ENCODE measurements at regions not wholly inside any gene's neighbourhood (a gene's known extent, or its start where the extent isn't known, plus 50 kb on each side); places are given as distances from the start of the nearest gene placed in this dataset.

- CTCF ChIA-PET, result no interaction called here
- Mint-ChIP-seq H3K9me3 (no peaks in the 10 kb centered on the region), H3K4me3 (no peak overlapping the region), H3K4me1 (ENCODE audit: low read depth) (no peaks in the 10 kb centered on the region), H3K36me3 (no peaks in the 10 kb centered on the region), H3K27ac (no peak overlapping the region), H3K27me3 (no peaks in the 10 kb centered on the region)
- DNase-seq, result no peak
- intact Hi-C loops (cut with micrococcal nuclease), result no loop called here
- POLR2A ChIA-PET, result no interaction called here
These were observed 103.2 kb upstream of the PRICKLE1 start for GRCh38 chr12:42692749-42693148.

GRCh38 chr12:42691991-42692557 lies 102.5 kb upstream of the PRICKLE1 start:
- intact Hi-C loops (cut with micrococcal nuclease), result no loop called here
- Mint-ChIP-seq H3K36me3 (no peaks in the 10 kb centered on the region), H3K9me3 (no peaks in the 10 kb centered on the region), H3K27me3 (no peaks in the 10 kb centered on the region), H3K4me1 (ENCODE audit: low read depth) (no peaks in the 10 kb centered on the region), H3K4me3 (no peak overlapping the region), H3K27ac (no peak overlapping the region)
- ChIA-PET CTCF (no interaction called here), POLR2A (no interaction called here)
- DNase-seq, result no peak

GRCh38 chr12:42690264-42690663 lies 100.7 kb upstream of the PRICKLE1 start:
- intact Hi-C loops (cut with micrococcal nuclease), result no loop called here
- H3K36me3 Mint-ChIP-seq, result no peaks in the 10 kb centered on the region
- no peak for DNase-seq
- H3K9me3 Mint-ChIP-seq, result no peaks in the 10 kb centered on the region
- CTCF ChIA-PET, result no interaction called here
- H3K4me1 Mint-ChIP-seq (ENCODE audit: low read depth), result no peaks in the 10 kb centered on the region
- H3K27ac Mint-ChIP-seq, result no peak overlapping the region
- POLR2A ChIA-PET, result no interaction called here
- no peaks in the 10 kb centered on the region for H3K27me3 Mint-ChIP-seq
- H3K4me3 Mint-ChIP-seq, result no peak overlapping the region

- H3K36me3 Mint-ChIP-seq, result no peaks in the 10 kb centered on the region
- H3K9me3 Mint-ChIP-seq, result no peaks in the 10 kb centered on the region
- intact Hi-C loops (cut with micrococcal nuclease), result no loop called here
- H3K4me3 Mint-ChIP-seq, result no peak overlapping the region
- ChIA-PET POLR2A (no interaction called here), CTCF (no interaction called here)
- H3K4me1 Mint-ChIP-seq (ENCODE audit: low read depth), result no peaks in the 10 kb centered on the region
- no peak overlapping the region for H3K27ac Mint-ChIP-seq
- no peaks in the 10 kb centered on the region for H3K27me3 Mint-ChIP-seq
- no peak for DNase-seq
These were observed 100.2 kb upstream of the PRICKLE1 start for GRCh38 chr12:42689699-42690098.

- CTCF ChIA-PET, result no interaction called here
- Mint-ChIP-seq H3K4me1 (ENCODE audit: low read depth) (no peaks in the 10 kb centered on the region), H3K4me3 (no peak overlapping the region), H3K9me3 (no peaks in the 10 kb centered on the region), H3K27me3 (no peaks in the 10 kb centered on the region), H3K27ac (no peak overlapping the region), H3K36me3 (no peaks in the 10 kb centered on the region)
- intact Hi-C loops (cut with micrococcal nuclease), result no loop called here
- POLR2A ChIA-PET, result no interaction called here
- DNase-seq, result no peak
These were observed 97.1 kb upstream of the PRICKLE1 start for GRCh38 chr12:42686514-42687172.

- CTCF ChIA-PET, result no interaction called here
- DNase-seq, result no peak
- H3K4me3 Mint-ChIP-seq, result no peak overlapping the region
- H3K27me3 Mint-ChIP-seq, result no peaks in the 10 kb centered on the region
- H3K4me1 Mint-ChIP-seq (ENCODE audit: low read depth), result no peaks in the 10 kb centered on the region
- no peak overlapping the region for H3K27ac Mint-ChIP-seq
- no peaks in the 10 kb centered on the region for H3K36me3 Mint-ChIP-seq
- intact Hi-C loops (cut with micrococcal nuclease), result no loop called here
- POLR2A ChIA-PET, result no interaction called here
- H3K9me3 Mint-ChIP-seq, result no peaks in the 10 kb centered on the region
These were observed 95.2 kb upstream of the PRICKLE1 start for GRCh38 chr12:42684802-42685071.

- no peak overlapping the region for H3K4me3 Mint-ChIP-seq
- no peaks in the 10 kb centered on the region for H3K9me3 Mint-ChIP-seq
- no peak overlapping the region for H3K27ac Mint-ChIP-seq
- CTCF ChIA-PET, result no interaction called here
- intact Hi-C loops (cut with micrococcal nuclease), result no loop called here
- H3K4me1 Mint-ChIP-seq (ENCODE audit: low read depth), result no peaks in the 10 kb centered on the region
- POLR2A ChIA-PET, result no interaction called here
- no peaks in the 10 kb centered on the region for H3K27me3 Mint-ChIP-seq
- no peak for DNase-seq
- no peaks in the 10 kb centered on the region for H3K36me3 Mint-ChIP-seq
These were observed 94.6 kb upstream of the PRICKLE1 start for GRCh38 chr12:42683933-42684801.

GRCh38 chr12:42683266-42683665 lies 93.7 kb upstream of the PRICKLE1 start:
- Mint-ChIP-seq H3K4me1 (ENCODE audit: low read depth) (no peaks in the 10 kb centered on the region), H3K36me3 (no peaks in the 10 kb centered on the region), H3K4me3 (no peak overlapping the region), H3K27ac (no peak overlapping the region), H3K9me3 (no peaks in the 10 kb centered on the region), H3K27me3 (no peaks in the 10 kb centered on the region)
- ChIA-PET CTCF (no interaction called here), POLR2A (no interaction called here)
- DNase-seq, result no peak
- intact Hi-C loops (cut with micrococcal nuclease), result no loop called here

- no peaks in the 10 kb centered on the region for H3K9me3 Mint-ChIP-seq
- DNase-seq, result no peak
- H3K27ac Mint-ChIP-seq, result no peak overlapping the region
- H3K4me3 Mint-ChIP-seq, result no peak overlapping the region
- CTCF ChIA-PET, result no interaction called here
- no peaks in the 10 kb centered on the region for H3K36me3 Mint-ChIP-seq
- H3K27me3 Mint-ChIP-seq, result no peaks in the 10 kb centered on the region
- no peaks in the 10 kb centered on the region for H3K4me1 Mint-ChIP-seq (ENCODE audit: low read depth)
- POLR2A ChIA-PET, result no interaction called here
- intact Hi-C loops (cut with micrococcal nuclease), result no loop called here
These were observed 89.9 kb upstream of the PRICKLE1 start for GRCh38 chr12:42679466-42679865.

- H3K9me3 Mint-ChIP-seq, result no peaks in the 10 kb centered on the region
- H3K4me3 Mint-ChIP-seq, result no peak overlapping the region
- ChIA-PET CTCF (no interaction called here), POLR2A (no interaction called here)
- no peaks in the 10 kb centered on the region for H3K4me1 Mint-ChIP-seq (ENCODE audit: low read depth)
- no peak overlapping the region for H3K27ac Mint-ChIP-seq
- H3K27me3 Mint-ChIP-seq, result no peaks in the 10 kb centered on the region
- intact Hi-C loops (cut with micrococcal nuclease), result no loop called here
- no peak for DNase-seq
- no peaks in the 10 kb centered on the region for H3K36me3 Mint-ChIP-seq
These were observed 87.9 kb upstream of the PRICKLE1 start for GRCh38 chr12:42677461-42677860.

- intact Hi-C loops (cut with micrococcal nuclease), result no loop called here
- Mint-ChIP-seq H3K9me3 (no peaks in the 10 kb centered on the region), H3K27ac (no peak overlapping the region), H3K27me3 (no peaks in the 10 kb centered on the region), H3K4me1 (ENCODE audit: low read depth) (no peaks in the 10 kb centered on the region), H3K36me3 (no peaks in the 10 kb centered on the region), H3K4me3 (no peak overlapping the region)
- no peak for DNase-seq
- CTCF ChIA-PET, result no interaction called here
- POLR2A ChIA-PET, result no interaction called here
These were observed 84.0 kb upstream of the PRICKLE1 start for GRCh38 chr12:42673535-42673934.

- intact Hi-C loops (cut with micrococcal nuclease), result no loop called here
- no peaks in the 10 kb centered on the region for H3K4me1 Mint-ChIP-seq (ENCODE audit: low read depth)
- peaks cover 2% of the 10 kb centered on the region for H3K27me3 Mint-ChIP-seq
- H3K27ac Mint-ChIP-seq, result no peak overlapping the region
- CTCF ChIA-PET, result no interaction called here
- no peaks in the 10 kb centered on the region for H3K36me3 Mint-ChIP-seq
- POLR2A ChIA-PET, result no interaction called here
- no peaks in the 10 kb centered on the region for H3K9me3 Mint-ChIP-seq
- no peak overlapping the region for H3K4me3 Mint-ChIP-seq
- DNase-seq, result no peak
These were observed 81.2 kb upstream of the PRICKLE1 start for GRCh38 chr12:42670719-42671118.

- H3K27ac Mint-ChIP-seq, result no peak overlapping the region
- peaks cover 2% of the 10 kb centered on the region for H3K27me3 Mint-ChIP-seq
- no peak for DNase-seq
- intact Hi-C loops (cut with micrococcal nuclease), result no loop called here
- H3K9me3 Mint-ChIP-seq, result no peaks in the 10 kb centered on the region
- ChIA-PET CTCF (no interaction called here), POLR2A (no interaction called here)
- H3K36me3 Mint-ChIP-seq, result no peaks in the 10 kb centered on the region
- no peak overlapping the region for H3K4me3 Mint-ChIP-seq
- H3K4me1 Mint-ChIP-seq (ENCODE audit: low read depth), result no peaks in the 10 kb centered on the region
These were observed 80.0 kb upstream of the PRICKLE1 start for GRCh38 chr12:42669553-42669952.
